ENCODE measurements at regions not wholly inside any gene's neighbourhood (a gene's known extent, or its start where the extent isn't known, plus 50 kb on each side); places are given as distances from the start of the nearest gene placed in this dataset.

DNA sequence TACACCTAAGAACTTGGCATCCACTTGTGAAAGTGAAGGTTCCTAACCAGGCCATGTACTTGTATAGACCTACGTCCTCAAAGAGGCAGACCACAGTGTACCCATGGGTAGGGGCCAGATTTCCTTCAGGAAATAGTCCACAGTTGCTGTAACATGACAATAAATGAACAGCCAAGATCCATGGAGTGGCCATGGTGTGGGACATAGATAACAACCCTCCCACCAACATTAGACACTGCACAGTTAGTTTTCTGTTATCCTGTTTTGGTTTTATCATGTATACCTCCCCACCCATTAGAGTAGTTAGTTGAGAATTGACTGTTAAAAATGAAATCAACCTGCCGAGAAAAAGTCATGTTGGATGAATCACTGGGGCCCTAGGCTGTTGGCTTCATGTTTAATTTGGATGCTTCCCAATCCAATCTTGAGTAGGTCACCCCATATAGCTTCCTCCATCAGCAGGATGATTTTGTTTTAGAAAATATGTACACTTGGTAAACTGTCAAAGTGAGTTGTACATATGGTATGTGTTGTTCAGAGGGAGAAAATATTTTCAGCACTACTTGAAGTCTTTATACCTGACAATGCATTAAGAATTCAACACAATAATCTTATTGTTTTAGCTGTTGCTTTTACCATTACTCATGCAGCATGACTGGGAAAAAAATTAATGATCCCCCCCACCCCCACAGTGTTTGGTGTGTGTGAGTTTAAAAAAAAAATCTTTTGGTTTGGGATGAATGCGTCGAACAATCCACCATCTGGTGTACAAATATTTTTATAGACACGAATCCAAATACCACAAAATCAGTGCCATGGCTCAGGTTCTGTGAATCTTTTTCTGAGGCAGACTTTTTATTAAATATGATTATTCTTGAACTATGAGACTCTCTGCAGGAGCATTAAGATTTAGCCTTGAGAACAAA, 88.3 kb upstream of the ARHGAP29 start:
- no peak for DNase-seq (ENCODE audit: low read depth in 2 of 2)

DNA sequence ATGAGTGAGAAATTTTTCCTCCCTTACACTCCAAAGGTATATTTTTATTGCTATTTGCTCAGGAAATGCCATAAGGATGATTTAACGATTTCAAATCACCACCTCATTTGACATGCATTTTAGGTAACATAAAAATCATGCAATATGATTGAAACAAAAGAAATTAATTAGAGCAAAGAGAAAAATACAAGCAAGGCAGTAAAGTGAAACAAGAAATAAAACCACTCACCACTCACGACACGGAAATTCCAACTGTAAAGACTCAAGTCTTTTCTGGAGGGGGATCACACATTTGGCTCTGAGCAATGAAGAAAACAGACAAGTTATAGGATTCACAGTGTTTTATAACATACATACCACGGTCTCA, 86.8 kb upstream of the ARHGAP29 start:
- no peak for DNase-seq (ENCODE audit: low read depth in 2 of 2)

GRCh38 chr1:94323311-94324177, 86.2 kb upstream of the ARHGAP29 start:
- DNase-seq (ENCODE audit: low read depth in 2 of 2): no peak

DNA sequence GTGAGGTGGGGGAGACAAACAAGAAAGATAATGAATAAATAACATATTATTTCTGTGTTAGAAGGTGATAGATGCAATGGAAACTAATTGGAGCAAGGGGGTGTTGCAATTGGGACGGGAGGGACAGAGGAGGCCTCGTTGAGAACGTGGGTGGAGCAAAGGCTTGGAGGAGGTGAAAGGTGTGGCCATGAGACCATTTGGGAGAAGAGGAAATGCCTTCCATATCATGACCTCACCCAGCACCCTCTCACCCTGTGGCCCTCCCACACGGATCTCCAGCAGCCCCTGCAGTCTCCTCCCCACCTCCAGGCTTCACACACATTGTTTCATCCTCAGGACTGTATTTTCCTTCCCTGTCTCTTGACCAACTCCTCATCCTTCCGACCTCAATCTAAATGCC, 85.3 kb upstream of the ARHGAP29 start:
- DNase-seq (ENCODE audit: low read depth in 2 of 2): no peak

GRCh38 chr1:94321662-94322061, 84.3 kb upstream of the ARHGAP29 start:
- DNase-seq (ENCODE audit: low read depth in 2 of 2): no peak

GRCh38 chr1:94319319-94320102, 82.1 kb upstream of the ARHGAP29 start:
- no peak for DNase-seq (ENCODE audit: low read depth in 2 of 2)

DNA sequence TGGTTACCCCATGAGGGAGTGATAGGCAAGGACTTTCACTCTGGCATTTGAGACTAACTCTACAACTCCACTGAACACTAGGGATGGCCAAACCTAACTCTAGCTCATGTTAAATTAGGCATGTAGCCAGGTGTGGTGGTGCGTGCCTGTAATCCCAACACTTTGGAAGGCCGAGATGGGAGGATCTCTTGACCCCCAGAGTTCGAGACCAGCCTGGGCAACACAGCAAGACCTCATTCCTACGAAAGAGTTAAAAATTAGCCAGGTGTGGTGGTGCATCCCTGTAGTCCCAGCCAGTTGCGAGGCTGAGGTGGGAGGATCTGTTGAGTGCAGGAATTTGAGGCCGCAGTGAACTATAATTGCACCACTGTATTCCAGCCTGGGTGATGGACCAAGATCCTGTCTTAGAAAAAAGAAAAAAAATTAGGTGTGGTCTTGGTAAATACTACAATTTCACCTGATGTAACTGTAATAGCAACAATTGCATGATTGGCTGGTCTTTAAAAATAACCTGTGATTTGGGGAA, 81.2 kb upstream of the ARHGAP29 start:
- no peak for DNase-seq (ENCODE audit: low read depth in 2 of 2)

- DNase-seq (ENCODE audit: low read depth in 2 of 2): no peak
These were observed 80.4 kb upstream of the ARHGAP29 start for GRCh38 chr1:94317790-94318188.

DNA sequence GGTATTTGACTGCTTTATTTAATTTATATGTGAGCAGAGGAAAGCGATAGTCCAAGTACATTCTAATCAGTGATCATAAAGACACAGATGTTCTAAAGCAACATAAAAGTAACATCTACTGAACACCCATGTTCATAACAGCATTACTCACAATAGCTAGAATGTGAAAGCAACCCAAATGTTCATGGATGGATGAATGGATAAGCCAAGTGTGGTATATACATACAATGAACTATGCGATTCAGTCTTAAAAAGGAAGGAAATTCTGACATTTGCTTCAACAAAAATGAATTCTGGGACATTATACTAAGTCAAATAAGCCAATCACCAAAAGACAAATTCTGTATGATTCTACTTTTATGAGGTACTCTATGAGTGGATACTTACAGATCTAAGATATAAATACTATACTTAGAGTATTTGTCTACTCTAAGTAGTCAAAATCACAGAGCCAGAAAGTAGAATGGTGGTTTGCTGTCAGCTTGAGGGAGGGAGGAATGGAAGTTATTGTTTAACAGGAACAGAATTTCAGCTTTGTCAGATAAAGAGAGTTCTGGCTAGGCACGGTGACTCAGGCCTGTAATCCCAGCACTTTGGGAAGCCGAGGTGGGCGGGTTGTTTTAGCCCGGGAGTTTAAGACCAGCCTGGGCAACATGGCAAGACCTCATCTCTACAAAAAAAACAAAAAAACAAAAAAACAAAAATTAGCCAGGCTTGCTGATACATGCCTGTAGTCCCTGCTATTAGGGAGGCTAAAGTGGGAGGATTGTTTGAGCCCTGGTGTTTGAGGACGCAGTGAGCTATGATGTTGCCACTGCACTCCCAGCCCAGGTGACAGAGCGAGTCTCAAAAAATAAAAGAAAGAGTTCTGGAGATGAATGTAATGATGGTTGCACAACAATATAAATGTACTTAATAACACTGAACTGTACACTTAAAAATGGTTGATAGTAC, 79.7 kb upstream of the ARHGAP29 start:
- no peak for DNase-seq (ENCODE audit: low read depth in 2 of 2)

DNA sequence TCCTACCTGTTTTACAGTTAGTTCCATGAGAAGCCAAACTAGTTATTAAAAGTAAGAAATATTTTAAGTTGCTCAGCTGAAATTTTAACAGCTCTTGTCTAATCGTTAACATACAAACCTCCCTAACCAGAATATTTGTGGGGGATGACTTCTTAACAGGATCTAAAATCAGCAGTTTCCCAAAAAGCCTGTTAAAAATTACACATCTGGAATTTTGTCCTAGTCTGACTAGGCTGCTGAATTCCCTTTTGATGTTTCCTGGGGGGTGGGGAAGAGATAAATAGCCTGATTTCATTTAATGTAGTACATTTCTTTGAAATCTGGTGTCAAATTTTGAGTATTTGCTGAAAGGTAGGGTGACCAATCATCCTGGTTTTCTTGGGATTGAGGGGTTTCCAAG, 78.8 kb upstream of the ARHGAP29 start:
- no peak for DNase-seq (ENCODE audit: low read depth in 2 of 2)

DNA sequence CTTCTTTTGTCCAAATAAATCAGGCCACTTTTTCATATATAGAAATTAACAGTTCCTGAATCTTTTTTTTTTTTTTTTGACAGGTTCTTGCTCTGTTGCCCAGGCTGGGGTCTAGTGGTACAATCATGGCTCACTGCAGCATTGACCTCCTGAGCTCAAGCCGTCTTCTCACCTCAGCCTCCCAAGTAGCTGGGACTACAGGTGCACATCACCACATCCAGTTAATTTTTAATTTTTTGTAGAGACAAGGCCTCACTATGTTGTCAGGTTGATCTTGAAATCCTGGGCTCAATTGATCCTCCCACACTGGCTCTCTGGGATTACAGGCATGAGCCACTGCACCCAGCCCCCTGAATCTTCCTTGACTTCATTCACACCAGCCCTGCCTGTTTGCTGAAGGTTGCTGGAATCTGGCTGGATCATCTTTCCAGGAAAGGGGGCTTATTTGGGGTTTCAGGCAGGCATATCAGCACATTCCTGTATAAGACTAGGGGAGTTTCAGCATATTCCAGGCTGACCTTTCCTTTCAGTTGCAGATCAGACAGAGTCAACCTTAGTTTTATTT, 78.2 kb upstream of the ARHGAP29 start:
- no peak for DNase-seq (ENCODE audit: low read depth in 2 of 2)

DNA sequence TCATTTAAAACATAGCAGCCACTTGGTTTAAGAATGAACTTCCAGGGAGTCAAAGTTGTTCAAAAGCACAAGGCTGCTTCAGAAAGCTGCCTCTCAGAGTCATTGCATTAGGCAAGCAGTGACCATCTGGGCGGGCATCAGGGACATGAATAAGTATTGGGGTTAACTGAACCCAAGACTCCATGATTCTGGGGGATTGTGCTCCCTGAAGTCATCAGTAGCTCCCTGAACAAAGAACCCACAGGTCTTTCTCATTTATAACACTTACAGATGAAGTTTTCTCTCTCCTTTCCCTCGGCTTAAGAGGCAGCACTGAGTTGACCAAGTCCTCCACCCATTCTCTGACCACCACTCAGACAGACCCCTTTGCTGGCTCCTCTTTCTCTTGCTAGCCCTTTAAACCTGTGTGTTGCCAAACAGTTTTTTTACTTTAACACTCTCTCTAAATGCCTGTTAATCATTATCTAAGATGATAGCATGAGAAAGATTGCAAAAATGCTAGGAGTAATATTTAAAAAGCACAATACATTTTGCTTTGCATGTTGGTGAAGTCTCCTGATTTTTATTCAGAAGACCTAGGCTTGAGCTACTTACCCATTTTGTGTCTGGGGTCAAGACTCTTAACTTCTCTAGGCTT, 77.0 kb upstream of the ARHGAP29 start:
- DNase-seq (ENCODE audit: low read depth in 2 of 2): no peak

- no peak for DNase-seq (ENCODE audit: low read depth in 2 of 2)
These were observed 73.3 kb upstream of the ARHGAP29 start for GRCh38 chr1:94310570-94311270.

DNA sequence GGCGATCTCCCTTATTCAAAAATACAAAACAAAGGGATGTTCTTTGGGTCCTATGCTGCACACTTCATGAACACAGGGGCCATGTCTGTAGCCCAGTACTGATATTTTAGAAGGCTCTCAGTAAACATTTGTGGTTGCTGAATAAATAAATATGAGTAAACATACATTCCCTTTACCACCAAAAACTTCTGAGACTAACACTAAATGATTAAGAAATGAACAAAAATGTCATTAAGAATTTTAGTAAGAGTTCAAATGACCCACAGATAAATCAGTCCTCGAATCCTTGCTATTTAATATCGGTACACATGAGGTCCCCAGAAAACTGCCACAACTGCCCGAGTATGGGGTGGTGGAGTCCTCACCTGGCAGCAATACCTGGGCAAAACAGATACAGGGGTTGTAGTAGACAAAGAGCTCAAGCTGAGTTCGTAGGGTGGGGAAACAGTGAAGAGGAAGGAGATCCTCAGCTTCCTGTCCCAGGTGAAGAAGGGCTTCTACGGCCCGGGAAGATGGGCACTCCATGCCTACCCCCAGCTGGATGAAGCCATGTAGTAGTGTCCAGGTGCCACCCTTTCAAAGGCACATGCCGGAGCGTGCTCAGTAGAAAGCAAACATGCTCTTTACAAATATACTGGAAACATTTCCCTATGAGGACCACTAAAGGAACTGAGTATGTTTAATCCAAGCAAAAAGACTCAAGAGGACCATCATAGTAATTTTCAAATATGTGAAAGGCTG, 72.6 kb upstream of the ARHGAP29 start:
- DNase-seq (ENCODE audit: low read depth in 2 of 2): no peak

GRCh38 chr1:94309216-94309615, 71.8 kb upstream of the ARHGAP29 start:
- no peak for DNase-seq (ENCODE audit: low read depth in 2 of 2)

GRCh38 chr1:94306521-94306920, 69.1 kb upstream of the ARHGAP29 start:
- no peak for DNase-seq (ENCODE audit: low read depth in 2 of 2)

DNA sequence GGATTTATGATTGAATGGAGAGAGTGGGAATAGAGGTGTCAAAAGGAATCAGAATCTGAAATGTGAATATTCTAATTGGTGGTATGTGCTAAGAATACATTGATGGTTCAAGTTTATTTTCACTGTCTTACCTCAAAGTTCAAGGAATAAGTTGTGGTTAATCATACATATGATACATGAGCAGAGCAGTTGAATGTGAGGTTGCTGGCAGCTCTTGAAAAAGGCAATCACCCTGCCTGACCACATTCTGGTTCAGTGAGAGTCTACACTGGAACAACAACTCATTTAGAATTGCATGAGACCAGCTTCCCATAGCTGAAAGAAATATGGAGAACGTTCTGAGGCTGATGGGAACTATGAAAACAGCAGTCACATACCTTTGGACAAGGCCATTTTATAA, 68.3 kb upstream of the ARHGAP29 start:
- DNase-seq (ENCODE audit: low read depth in 2 of 2): no peak

DNA sequence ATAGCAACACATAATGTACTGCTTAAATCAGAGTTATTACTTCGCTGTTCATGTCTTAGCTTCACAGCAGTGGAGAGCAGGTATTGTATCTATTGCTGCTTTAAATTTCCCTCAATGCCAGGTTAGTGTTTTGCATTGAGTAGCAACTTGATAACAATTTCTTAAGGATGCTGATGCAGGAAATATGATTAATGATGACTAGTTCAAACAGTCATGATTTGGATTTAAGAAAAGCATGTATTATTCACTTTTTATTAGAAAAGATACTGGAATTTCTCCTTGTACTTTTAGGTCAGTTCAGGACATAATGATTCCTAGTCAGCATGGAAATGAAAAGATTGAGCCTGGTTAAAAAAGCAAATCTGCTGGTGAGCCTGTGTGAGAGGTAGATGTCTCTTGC, 67.2 kb upstream of the ARHGAP29 start:
- DNase-seq (ENCODE audit: low read depth in 2 of 2): no peak

DNA sequence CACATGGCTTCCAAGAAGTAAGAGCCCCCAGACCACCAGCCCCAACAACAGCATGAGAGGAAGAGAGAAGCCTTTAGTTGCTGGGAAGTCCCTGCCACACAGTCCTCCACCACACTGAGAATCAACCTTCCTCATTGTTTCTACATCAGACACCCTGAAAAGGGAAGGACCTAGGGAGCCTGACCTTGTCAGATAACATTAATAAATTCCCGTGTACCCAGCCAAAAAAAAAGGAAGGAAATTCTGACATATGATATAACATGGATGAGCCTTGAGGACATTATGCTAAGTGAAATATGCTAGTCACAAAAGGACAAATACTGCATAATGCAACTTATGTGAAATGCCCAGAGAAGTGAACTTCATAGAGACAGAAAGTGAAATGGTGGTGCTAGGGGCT, 65.6 kb upstream of the ARHGAP29 start:
- no peak for DNase-seq (ENCODE audit: low read depth in 2 of 2)

All from stimulated activated CD4-positive, alpha-beta T cell treated with anti-CD3 and anti-CD28 coated beads, Interleukin-1b, Interleukin-23, amount 100 ng/mL, for 4 hours (primary cell).